Mammary epithelial cell (primary cell): ENCODE measurements at regions not wholly inside any gene's neighbourhood (a gene's known extent, or its start where the extent isn't known, plus 50 kb on each side); places are given as distances from the start of the nearest gene placed in this dataset.
A peak's percentile ranks its signal among the peaks of the same experiment; 100 is the strongest.

Source experiments
- EZH2 ChIP-seq: IDR thresholded peaks from 2 replicates; pipeline ENCODE4 v1.6.1; 2012; ENCODE audit warnings: low read length, inconsistent platforms, borderline replicate concordance
- TF ChIP-seq, protein P1 (sequence below), 2 donors: IDR thresholded peaks in 1 of 2; conservative IDR thresholded peaks in 1 of 2; 2 replicates each; pipeline ENCODE4 v1.5.1; 2011 to 2012; ENCODE audit warnings: inconsistent platforms in 2 of 2, low read length in 2 of 2, mild to moderate bottlenecking in 2 of 2, control low read depth in 1 of 2, low read depth in 1 of 2; ENCODE audit not compliant: insufficient read depth in 1 of 2; ENCODE audit errors: extremely low read depth in 1 of 2

DNA sequence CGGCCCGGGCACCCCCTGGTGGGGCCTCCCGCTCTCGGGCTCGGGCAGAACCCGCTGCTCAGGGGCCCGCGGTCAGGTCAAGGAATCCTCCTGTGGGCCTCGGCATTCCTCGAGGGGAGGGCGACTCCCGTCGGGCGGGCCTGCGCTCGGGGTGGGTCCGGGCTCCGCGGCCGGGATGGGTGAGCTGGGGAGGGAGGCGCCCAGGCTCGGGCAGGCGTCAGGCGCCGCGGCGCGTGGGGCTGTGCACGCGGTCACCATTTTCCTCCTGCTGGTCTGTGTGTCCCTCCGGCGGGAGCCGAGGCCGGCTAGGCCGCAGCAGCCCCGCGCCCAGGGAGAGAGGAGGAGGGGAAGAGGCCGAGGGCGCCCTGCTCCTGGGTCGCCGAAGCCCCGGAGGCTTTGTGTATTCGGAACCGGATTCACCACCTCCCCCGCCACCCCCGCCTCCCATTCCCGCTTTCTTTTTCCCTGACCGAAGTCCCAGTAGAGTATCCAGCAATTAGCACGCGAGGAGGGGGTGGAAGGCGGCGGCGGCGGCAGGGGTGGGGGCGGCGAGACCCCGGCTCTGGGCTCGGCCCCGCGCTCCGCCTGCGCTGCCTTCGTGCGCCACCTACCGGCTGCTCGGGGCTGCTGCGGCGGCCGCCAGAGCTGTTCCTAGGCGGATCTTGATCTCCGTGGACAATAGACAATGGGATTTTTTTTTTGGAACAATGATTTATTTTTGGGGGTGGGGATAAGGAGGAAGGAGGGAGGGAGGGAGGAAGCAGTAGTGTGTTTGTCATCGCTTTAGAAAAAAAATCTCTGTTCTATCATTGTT, 99.0 kb upstream of the MAML3 start:
- TF ChIP-seq, protein P1, sequence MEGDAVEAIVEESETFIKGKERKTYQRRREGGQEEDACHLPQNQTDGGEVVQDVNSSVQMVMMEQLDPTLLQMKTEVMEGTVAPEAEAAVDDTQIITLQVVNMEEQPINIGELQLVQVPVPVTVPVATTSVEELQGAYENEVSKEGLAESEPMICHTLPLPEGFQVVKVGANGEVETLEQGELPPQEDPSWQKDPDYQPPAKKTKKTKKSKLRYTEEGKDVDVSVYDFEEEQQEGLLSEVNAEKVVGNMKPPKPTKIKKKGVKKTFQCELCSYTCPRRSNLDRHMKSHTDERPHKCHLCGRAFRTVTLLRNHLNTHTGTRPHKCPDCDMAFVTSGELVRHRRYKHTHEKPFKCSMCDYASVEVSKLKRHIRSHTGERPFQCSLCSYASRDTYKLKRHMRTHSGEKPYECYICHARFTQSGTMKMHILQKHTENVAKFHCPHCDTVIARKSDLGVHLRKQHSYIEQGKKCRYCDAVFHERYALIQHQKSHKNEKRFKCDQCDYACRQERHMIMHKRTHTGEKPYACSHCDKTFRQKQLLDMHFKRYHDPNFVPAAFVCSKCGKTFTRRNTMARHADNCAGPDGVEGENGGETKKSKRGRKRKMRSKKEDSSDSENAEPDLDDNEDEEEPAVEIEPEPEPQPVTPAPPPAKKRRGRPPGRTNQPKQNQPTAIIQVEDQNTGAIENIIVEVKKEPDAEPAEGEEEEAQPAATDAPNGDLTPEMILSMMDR (conservative IDR thresholded peaks at IDR 0.05 in 1 of 2, IDR thresholded peaks at IDR 0.05 in 1 of 2; ENCODE audit: extremely low read depth in 1 of 2, insufficient read depth in 1 of 2, low read depth in 1 of 2, low read length in 2 of 2), result peak; percentile 60 to 84
- TF ChIP-seq EZH2, result no peak
